NT2/D1 (cell line): ENCODE measurements at regions not wholly inside any gene's neighbourhood (a gene's known extent, or its start where the extent isn't known, plus 50 kb on each side); places are given as distances from the start of the nearest gene placed in this dataset.

Experiments used
- DNase-seq: peaks from one replicate; pipeline ENCODE4 v3.0.0-alpha.2; 2011; ENCODE audit warnings: low read depth, low spot score
- H3K27me3 ChIP-seq: 2 replicates; pipeline ENCODE4 v1.6.0; 2011; ENCODE audit warnings: mild to moderate bottlenecking; ENCODE audit not compliant: insufficient read length, insufficient read depth
- H3K36me3 ChIP-seq: 2 replicates; pipeline ENCODE4 v1.6.1; 2011; ENCODE audit warnings: mild to moderate bottlenecking, low read length, mixed read lengths; ENCODE audit not compliant: insufficient read depth, insufficient read length
- H3K4me1 ChIP-seq: 2 replicates; pipeline ENCODE4 v1.5.1; 2011; ENCODE audit not compliant: insufficient read depth, insufficient read length
- H3K4me3 ChIP-seq: 2 replicates; pipeline ENCODE4 v1.5.1; 2011; ENCODE audit warnings: low read depth; ENCODE audit not compliant: insufficient read length
- H3K9ac ChIP-seq: 2 replicates; pipeline ENCODE4 v1.6.0; 2011; ENCODE audit warnings: low read depth; ENCODE audit not compliant: insufficient read length
- H3K9me3 ChIP-seq: 2 replicates; pipeline ENCODE4 v1.5.1; 2011; ENCODE audit warnings: mild to moderate bottlenecking, low read length; ENCODE audit not compliant: insufficient read depth
- SUZ12 ChIP-seq: IDR thresholded peaks from 2 replicates; pipeline ENCODE4 v1.6.1; 2011; ENCODE audit not compliant: insufficient read length, insufficient read depth; ENCODE audit errors: extremely low read depth
- YY1 ChIP-seq: IDR thresholded peaks from 2 replicates; pipeline ENCODE4 v1.6.1; 2011; ENCODE audit not compliant: insufficient read length, insufficient read depth
- ZNF274 ChIP-seq: IDR thresholded peaks from 2 replicates; pipeline ENCODE4 v1.6.1; 2011; ENCODE audit warnings: mild to moderate bottlenecking, low read depth, low read length

GRCh38 chr10:81806842-81807241 lies 68.2 kb upstream of the NRG3 start:
- no peak overlapping the region for H3K4me3 ChIP-seq
- H3K9ac ChIP-seq = no peak overlapping the region
- TF ChIP-seq SUZ12 (no peak), ZNF274 (no peak), YY1 (no peak)

DNA sequence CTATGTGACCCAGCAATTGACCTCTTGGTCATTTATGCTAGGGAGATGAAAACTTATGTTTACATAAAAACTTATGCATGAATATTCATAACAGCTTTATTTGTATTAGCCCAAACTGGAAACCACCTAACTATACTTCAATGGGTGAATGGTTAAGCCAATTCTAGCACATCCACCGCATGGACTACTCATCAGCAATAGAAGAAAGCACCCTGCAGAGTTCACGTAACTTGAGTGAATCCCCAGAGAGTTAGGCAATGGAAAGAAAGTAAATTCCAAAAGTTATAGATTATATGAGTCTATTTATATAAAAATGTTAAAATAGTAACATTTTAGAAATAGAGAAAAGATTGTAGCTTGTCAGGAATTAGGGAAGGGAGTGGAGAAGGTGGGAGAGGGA lies 60.2 kb upstream of the NRG3 start:
- H3K27me3 ChIP-seq = no peaks in the 10 kb centered on the region
- no peak overlapping the region for H3K9ac ChIP-seq
- H3K4me1 ChIP-seq = no peaks in the 10 kb centered on the region
- TF ChIP-seq YY1 (no peak), ZNF274 (no peak), SUZ12 (no peak)
- H3K36me3 ChIP-seq = no peaks in the 10 kb centered on the region
- no peaks in the 10 kb centered on the region for H3K9me3 ChIP-seq
- DNase-seq = no peak
- H3K4me3 ChIP-seq = no peak overlapping the region

More at GRCh38 chr10:81806842-81807241, 68.2 kb upstream of the NRG3 start:
- no peaks in the 10 kb centered on the region for H3K4me1 ChIP-seq
- H3K36me3 ChIP-seq = no peaks in the 10 kb centered on the region
- H3K9me3 ChIP-seq = no peaks in the 10 kb centered on the region
- no peaks in the 10 kb centered on the region for H3K27me3 ChIP-seq
- no peak for DNase-seq

- H3K4me3 ChIP-seq = no peak overlapping the region
- H3K27me3 ChIP-seq = no peaks in the 10 kb centered on the region
- no peaks in the 10 kb centered on the region for H3K4me1 ChIP-seq
- DNase-seq = no peak
- H3K36me3 ChIP-seq = no peaks in the 10 kb centered on the region
- H3K9ac ChIP-seq = no peak overlapping the region
- TF ChIP-seq ZNF274 (no peak), YY1 (no peak), SUZ12 (no peak)
- H3K9me3 ChIP-seq = no peaks in the 10 kb centered on the region
These were observed 57.3 kb upstream of the NRG3 start for GRCh38 chr10:81817596-81818170.

- Histone ChIP-seq H3K27me3 (no peaks in the 10 kb centered on the region), H3K36me3 (no peaks in the 10 kb centered on the region), H3K9me3 (no peaks in the 10 kb centered on the region), H3K9ac (no peak overlapping the region), H3K4me1 (no peaks in the 10 kb centered on the region), H3K4me3 (no peak overlapping the region)
- no peak for DNase-seq
- TF ChIP-seq ZNF274 = no peak
- no peak for TF ChIP-seq SUZ12
- no peak for TF ChIP-seq YY1
These were observed 54.6 kb upstream of the NRG3 start for GRCh38 chr10:81820418-81820817.
